ENCODE measurements at regions not wholly inside any gene's neighbourhood (a gene's known extent, or its start where the extent isn't known, plus 50 kb on each side); places are given as distances from the start of the nearest gene placed in this dataset.

DNA sequence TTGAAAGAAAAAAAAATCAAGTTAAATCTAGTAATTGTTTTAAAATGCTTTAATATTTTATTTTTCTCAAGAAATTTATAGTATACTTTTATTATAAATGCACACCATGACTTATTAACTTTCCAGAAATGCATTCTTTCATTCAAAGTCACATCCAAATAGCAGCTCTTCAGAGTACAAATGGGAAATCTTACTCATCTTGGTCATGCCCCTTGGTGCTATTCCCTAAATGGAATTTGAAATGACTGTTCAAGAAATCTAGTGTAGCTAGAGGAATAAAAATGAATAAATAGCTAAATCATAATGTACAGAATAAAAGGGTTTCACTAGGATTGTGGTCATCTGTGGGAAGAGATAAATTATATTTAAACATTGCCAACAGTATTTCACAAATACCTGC is 1139.7 kb downstream of the PCDH18 start:
- DNase-seq (ENCODE audit: low read depth) = peak; percentile 35

DNA sequence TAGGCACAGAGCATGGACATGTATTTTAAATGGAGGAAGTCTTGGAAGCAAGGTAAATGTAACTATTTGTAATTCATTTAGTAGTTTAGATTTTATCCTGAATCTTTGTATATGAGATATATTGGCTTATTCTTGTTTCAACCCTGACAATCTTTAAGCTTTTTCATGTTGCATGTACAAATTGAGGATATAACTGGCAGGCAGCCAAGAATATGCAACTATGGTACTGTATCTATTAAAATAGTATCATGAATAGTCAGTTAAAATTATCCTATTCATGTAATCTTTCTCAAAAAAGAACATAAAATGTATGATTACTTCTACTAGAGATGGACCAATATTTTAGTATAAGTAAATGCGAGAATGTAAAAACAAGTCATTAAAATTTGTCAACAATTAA is 1141.5 kb downstream of the PCDH18 start:
- no peak for DNase-seq (ENCODE audit: low read depth)

DNA sequence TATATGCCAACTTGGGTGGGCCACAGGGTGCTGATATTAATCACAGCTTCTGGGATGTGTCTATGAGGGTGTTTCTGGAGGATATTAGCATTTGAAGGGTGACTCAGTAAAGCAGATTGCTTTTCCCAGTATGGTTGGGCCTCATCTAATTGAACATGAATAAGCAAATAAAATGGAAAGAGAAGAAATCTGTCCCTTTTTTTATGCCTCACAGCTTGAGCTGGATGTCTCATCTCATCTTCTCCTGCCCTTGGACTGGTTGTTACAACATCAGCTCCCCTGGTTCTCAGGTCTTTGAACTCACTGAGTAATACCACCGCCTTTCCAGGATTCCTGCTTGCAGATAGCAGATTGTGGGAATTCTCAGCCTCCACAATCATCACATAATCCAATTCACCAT is 1149.2 kb downstream of the PCDH18 start:
- peak; percentile 58 for DNase-seq (ENCODE audit: low read depth)

DNA sequence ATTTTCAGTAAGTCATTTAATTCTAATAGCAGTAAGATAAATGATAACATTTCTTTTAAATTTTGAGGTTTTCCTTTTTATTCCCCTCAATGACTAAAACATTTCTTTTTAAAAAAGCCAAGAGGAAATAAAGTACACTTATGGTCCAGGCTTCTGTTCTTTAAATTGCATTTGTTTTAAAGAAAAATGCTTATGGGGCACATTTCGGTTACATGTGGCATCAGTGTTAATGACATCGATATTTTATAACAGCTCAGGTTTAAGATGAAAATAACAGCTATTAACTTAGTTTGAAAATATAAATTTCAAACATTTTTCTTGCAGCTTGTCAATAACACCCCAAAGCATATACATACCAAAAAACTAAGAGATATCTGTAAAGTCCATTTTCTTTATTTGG is 1161.1 kb downstream of the PCDH18 start:
- no peak for DNase-seq (ENCODE audit: low read depth)

DNA sequence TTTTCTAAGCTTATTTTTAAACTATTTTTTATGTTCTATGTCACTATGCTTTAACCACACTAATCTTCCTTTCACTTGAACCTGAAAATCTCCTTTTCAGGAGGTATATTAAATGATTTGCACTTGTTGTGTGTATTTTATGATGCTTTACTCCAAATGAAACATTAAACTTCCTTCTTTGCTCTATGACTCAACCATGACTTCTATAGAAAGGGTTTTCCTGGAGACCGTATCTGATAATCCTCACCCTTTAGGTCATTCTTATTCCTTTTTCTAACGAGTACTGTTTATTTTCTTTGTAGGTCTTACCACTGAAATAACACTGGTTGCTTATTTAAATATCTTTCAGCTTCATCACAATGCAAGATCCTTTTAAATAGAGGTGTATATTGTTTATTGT is 1163.2 kb downstream of the PCDH18 start:
- DNase-seq (ENCODE audit: low read depth) = no peak

DNA sequence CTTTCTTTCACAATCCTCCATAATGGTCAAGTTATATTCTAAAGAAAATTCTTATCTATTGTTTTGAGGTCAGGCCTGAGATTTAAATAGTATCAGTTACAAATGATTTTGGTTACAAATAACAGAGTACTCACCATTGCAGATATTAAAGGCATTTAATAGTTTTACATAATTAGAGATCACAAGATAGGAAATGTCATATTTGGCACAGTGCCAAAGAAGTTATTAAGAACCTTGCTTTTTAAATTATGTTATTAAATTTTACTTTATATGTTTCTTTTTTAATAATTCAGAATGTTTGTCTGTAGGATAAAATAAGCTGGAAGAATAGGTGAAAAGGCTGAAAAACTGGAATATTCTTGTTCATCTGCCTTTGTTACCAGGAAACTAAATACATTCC is 1174.7 kb downstream of the PCDH18 start:
- DNase-seq (ENCODE audit: low read depth) = no peak

DNA sequence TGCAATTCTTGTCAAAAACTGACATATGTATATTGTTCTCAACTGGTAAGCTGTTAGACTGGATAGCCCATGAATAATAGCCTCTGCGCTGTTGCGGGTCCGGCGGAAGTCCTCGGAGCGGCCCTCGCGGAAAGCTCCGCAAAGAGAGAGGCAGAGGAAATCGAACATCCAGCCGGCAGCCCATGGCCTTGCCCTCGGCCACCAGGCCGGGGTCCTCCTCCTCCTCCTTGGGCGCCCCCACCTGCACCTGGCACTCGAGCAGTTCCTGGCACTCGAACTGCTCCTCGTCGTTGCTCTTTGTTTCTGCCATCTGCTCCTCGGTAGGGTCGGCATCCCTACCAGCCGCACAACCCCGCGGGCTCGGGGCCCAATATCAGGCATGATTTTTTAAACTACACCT is 1176.3 kb downstream of the PCDH18 start:
- no peak for DNase-seq (ENCODE audit: low read depth)

DNA sequence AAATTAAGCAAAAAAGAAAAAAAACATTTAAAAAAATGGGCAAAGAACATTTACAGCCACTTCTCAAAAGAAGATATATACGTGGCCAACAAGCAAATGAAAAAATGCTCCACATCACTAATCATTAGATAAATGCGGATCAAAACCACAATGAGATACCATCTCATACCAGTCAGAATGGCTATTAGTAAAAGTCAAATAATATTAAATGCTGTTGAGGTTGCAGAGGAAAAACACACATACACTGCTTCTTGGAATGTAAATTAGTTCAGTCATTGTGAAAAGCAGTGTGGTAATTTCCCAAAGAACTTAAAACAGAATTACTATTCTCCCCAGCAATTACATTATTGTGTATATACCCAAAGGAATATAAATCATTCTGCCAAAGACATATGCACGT is 1189.0 kb downstream of the PCDH18 start:
- DNase-seq (ENCODE audit: low read depth) = peak; percentile 26

DNA sequence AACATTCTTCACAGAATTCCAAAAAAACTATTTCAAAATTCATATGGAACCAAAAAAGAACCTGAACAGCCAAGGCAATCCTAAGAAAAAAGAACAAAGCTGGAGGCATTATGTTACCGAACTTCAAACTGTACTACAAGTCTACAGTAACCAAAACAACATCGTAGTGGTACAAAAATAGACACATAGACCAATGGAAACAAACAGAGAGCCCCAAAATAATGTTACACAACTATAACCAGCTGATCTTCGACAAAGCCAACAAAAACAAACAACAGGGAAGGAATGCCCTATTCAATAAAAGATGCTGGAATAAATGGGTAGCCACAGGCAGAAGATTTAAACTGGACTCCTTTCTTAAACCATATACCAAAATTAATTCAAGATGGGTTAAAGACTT is 1189.6 kb downstream of the PCDH18 start:
- no peak for DNase-seq (ENCODE audit: low read depth)

DNA sequence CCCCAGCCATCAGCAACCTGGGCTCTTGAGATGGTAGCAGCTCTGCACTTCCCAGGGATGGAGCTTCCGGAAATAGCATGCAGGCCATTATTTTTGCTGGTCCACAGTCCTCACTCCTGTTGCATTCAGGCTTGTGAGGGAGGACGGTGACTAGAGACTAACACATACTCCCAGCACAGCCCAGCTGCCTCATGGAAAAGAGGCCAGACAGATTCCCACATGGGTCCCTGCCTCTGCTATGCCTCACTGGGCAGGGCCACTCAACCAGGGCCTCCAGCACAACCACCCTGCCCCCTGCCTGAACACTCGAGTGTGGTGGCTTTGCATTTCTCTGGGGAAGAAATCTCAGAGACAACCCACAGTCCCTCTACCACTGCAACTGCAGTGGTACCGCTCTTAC is 1195.1 kb downstream of the PCDH18 start:
- no peak for DNase-seq (ENCODE audit: low read depth)

DNA sequence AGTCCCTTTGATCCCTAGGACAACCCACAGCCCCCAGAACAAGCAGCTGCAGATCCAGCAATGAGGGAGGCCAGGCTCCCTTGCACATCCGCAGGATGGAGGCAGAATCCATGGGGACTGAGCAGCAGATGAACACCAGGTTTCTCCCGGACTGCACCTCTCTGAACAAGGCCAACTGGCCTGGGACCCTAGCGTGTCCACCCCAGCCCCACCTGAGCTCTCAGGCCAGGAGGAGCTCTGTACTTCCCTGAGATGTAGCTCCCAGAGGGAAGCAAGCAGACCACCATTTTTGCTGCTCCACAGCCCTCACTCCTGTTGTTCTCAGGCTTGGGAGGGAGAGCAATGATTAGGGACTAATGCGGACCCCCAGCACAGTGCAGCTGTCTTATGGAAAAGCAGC is 1195.8 kb downstream of the PCDH18 start:
- no peak for DNase-seq (ENCODE audit: low read depth)

DNA sequence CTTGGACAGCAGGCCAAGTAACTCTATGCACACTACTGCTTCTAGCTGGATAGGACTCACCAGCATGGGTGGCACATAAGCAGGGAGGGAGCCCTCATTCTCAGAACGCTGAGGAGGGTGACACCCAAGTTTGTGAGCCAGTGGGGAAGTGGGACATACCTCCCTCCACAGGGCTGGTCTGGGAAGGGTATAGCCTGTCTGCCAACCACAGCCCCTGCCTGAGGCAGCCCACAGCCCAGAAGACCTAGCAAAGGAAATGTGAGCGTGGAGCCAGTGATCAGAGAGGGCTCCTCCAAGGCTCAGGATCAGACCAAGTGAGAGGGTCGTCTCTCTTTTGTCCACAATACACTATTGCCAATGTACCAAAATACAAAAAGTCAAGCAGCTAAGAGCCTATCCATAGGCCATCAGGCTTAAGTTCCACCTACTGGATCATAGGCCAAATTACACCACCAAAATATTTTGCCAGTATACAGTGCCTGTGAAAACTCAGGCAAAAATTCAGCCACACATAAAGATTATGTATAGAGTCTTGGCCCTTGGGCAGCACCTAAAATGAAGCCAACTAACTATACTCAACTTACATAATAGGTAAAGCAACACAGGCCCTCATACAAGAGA is 1203.1 kb downstream of the PCDH18 start:
- peak; percentile 7 for DNase-seq (ENCODE audit: low read depth)

DNA sequence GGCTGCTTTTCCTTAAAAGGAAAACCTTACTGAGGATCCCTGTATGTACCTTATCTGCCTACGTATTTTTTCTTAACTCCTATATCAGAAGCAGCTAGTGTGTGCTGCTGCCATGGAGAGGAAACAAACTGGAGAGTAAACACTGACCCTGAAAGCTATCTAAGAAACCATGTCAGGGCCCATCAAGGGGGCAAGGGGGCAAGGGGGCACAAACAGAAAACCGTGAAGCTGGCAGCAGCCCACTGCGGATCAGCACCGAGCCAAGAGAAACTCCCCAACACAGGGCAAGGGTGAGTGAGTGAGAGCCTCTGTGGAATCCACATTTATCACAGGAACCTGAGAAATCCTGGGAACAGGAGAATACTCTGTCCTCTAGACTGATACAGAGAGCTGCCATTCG is 1204.2 kb downstream of the PCDH18 start:
- no peak for DNase-seq (ENCODE audit: low read depth)

DNA sequence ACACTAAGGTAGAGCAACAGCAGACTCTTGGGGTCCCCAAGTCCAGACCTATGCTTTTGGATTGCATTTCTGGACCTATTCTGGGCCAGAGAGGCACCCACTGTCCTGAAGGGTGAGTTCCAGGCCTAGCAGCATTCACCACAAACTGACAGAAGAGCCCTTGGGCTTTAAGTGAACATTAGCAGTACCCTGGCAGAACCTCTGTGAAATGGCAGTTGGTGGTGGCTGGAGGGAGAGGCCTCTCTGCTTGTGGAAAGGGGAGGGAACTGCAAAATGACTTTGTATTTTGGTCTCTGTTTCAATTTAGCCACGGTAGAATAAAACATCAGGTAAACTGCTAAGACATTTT is 1211.9 kb downstream of the PCDH18 start:
- DNase-seq (ENCODE audit: low read depth) = no peak

DNA sequence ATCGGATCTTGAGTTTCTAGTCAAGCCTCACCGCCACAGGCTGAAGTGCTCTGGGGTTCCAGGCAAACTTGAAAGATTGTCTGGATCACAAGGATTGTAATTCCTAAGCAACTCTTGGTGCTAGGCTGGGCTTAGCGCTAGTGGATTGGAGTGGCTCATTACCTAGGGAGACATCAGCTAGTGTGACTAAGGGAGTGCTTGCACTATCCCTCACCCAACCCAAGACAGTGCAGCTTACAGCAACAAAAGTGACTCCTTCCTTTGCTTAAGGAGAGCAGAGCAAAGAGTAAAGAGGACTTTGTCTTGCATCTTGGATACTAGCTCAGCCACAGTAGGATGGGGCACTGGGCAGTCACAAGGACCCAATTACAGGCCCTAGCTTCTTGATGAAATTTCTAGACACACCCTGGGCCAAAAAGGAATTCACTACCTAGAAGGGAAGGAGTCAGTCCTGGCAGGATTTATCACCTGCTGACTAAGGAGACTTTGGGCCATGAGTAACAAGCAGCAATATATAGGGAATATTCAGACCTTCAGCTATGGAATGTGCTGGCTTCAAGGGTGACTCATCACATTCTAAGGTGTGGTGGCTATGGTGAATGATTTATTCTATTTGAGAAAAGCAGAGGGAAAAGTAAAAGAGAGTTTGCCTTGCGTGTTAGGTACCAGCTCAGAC is 1212.4 kb downstream of the PCDH18 start:
- DNase-seq (ENCODE audit: low read depth) = peak; percentile 44

DNA sequence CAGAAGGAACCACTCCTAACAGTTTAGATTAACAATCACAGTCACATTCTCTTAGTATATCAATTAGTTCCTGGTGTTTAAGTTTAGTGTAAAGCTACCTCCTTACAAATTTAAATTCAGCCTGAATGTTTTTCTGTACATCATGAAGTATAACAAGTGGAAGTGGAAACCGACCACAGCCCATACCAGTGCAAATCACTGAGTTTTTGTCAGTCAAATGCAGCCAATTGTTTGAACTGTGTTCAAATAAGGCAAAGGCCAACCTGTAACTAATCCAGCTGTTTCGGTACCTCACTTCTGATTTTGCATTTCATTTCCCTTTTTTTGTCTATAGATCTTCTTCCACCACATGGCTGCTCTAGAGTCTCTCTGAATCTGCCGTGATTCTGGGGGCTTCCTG is 1215.3 kb downstream of the PCDH18 start:
- DNase-seq (ENCODE audit: low read depth) = no peak

DNA sequence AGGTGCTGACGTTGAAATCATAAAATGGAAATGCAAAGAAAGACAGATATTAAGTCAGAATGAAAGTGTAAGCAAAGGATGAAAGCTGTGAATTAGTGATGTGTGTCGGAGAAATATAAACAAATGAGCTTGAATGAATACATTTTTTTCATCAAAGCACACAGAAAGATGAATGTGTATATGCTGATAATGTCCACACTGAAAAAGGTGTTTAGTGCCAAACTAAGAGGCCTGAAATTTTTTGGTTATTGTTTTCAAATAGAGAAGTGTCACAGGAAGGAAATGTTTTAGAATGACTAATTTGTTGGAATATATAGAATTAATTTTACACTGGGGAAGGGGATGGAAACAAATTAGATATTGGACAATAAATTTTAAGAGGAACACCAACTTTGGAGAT is 1217.6 kb downstream of the PCDH18 start:
- DNase-seq (ENCODE audit: low read depth) = no peak

DNA sequence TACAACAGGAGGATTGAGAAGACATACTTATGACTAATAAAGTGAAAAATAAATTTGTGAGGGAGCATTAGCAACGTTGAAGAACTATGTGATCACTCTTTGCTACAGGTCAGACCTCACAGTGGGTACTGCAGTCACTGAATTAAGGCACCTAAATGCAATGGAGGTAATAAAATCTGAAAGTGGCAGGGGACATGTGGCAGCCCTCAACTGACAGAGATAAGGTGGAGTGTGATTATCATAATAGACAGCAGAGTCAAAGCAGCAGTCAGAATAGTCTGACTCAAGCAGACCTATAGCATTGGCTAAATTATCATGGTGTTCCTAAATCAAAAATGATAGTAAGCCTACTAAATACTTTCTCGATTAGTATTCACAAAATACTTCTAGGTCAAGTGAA is 1220.5 kb downstream of the PCDH18 start:
- no peak for DNase-seq (ENCODE audit: low read depth)

DNA sequence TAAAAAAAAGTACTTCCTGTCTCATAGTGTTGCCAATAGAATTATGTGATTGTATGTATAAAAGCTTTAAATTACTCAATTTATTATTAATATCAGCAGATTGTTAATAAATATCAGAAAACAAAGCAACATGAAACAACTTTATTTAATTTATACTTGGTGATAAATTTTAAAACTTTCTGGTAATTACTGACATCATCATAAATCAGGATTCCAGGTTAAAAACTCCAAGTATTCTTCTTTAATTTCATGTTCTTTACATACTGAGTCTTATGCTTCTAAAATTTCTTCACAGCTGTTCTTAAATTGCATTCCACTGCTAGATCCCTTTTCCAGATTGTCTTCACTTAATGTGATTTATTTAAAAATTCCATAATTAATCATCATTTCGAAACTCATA is 1224.5 kb downstream of the PCDH18 start:
- DNase-seq (ENCODE audit: low read depth) = no peak

DNA sequence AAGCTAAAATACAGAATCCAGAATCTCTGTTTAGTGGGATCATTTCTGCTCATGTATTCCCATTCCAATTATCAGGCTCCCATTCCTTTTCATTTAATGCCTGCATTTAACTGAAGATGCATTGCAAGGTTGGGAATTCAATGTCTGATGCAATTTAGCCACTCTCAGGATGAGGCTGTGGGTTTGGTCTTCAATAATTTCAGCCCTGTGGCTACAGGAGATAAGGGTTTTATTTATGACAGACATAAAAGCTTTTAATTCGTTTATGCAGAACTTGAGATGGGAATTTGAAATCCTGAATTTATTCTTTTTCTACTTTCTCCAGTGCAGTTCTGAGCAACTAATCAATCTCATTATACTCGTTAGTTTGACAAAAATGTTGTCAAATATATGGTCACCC is 1225.9 kb downstream of the PCDH18 start:
- DNase-seq (ENCODE audit: low read depth) = peak; percentile 41

DNA sequence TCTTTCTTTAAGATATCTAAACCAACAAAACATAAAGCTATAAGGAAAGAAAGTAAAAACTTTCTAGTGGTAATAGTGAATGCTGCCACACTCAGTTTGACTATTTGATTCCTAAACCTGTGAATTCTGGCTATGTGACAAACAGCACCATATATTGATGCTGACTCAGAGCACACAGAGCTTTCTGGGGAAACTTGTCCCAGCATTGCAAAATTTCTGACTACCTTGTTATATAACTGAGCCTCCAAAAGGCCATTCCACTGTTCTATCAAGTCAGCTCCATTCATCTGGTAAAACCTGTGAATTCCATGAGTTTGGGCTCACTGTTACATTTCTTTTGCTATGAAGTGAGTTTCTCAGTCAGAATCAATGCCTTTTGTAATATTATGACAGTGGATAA is 1229.7 kb downstream of the PCDH18 start:
- DNase-seq (ENCODE audit: low read depth) = no peak

DNA sequence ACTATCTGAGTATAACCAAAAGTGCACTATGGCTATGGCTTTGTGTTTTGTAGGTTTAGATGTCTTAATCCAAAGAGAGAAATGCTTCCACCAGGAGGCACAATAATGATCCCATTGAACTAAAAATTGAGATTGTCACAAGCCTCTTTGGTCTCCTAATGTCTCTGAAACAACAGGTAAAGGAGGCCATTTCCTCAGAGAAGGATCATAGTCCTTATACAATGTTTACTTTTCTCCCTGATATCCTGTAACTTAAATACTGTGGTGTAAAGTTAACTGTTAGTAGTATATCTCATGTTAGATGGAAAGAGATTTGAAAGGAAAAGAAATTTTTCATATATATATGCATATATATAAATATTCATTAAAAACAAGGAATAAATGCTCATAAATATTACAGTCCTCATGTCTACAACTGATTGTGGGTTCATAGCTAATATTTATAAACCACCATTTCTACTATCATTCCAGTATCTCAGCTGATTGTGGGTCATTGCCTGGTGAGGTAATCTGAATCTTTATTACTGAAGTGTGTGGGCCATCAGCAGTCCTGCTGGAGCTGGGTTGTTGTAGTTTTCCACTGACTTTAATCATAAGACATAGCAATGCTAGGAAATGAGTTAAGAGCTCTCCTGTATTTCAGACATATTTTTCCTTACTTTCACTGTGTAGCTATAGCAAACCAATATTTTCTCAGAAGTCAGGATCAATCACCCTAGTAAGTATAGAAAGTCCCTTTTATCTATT is 1230.4 kb downstream of the PCDH18 start:
- no peak for DNase-seq (ENCODE audit: low read depth)

DNA sequence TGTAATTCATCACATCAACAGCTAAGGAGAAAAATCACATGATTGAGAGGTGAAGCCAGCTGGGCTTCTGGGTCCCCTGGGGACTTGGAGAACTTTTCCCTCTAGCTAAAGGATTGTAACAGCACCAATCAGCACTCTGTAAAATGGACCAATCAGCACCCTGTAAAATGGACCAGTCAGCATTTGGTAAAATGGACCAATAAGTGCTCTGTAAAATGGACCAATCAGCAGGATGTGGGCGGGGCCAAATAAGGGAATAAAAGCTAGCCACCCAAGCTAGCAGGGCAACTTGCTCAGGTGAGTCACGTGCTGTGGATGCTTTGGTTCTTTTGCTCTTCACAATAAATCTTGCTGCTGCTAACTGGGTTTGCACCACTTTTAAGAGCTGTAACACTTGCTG is 1248.3 kb downstream of the PCDH18 start:
- DNase-seq (ENCODE audit: low read depth) = no peak

DNA sequence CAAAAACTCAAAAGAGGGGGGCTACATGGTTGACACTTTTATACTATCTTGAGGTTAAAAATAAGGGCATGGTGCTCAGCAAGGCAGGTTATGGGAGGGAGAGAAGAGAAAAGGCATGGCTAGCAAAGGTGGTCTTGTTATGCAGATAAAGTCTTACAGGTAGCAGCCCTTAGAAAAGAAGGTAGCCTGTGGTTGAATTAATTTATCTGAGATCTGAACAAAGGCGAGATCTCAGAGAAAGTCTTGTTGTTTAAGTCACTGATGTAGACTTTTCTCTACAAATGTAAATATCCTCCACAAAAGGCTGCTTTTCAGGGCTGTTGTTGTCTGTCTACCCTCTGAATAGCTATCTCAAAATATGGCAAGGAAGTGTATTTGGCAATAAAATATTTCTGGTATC is 1250.4 kb downstream of the PCDH18 start:
- no peak for DNase-seq (ENCODE audit: low read depth)
